Right lobe of liver (tissue), 6 donors: ENCODE measurements at regions not wholly inside any gene's neighbourhood (a gene's known extent, or its start where the extent isn't known, plus 50 kb on each side); places are given as distances from the start of the nearest gene placed in this dataset.

Experiments used
- ATAC-seq, 4 donors: fragments of 200-7000 bp; cut with Tn5 transposase; one replicate each; pipeline ENCODE4 v1.9.1; 2020; ENCODE audit warnings: mild to moderate bottlenecking in 4 of 4, moderate library complexity in 4 of 4
- DNase-seq, 3 donors: peaks; one replicate each; pipeline ENCODE4 v3.0.0-alpha.2; 2020
- H3K27ac ChIP-seq, 3 donors: fragments of 200-600 bp; one replicate each; pipeline ENCODE4 v1.8.0; 2022
- H3K27me3 ChIP-seq, 2 donors: fragments of 200-600 bp; one replicate each; pipeline ENCODE4 v1.8.0; 2022
- H3K36me3 ChIP-seq, 4 donors: fragments of 200-600 bp; sonication (generic) in 1 of 4; one replicate each; pipeline versions ENCODE4 v1.5.1 to v1.8.0; 2017 to 2022; ENCODE audit warnings: control low read depth in 1 of 4
- H3K4me1 ChIP-seq, 4 donors: fragments of 200-600 bp; sonication (generic) in 1 of 4; one replicate each; pipeline versions ENCODE4 v1.5.1 to v1.8.0; 2017 to 2022; ENCODE audit warnings: control low read depth in 1 of 4
- H3K4me3 ChIP-seq, 3 donors: fragments of 200-600 bp; one replicate each; pipeline ENCODE4 v1.8.0; 2022
- H3K9me3 ChIP-seq, 4 donors: fragments of 200-600 bp; sonication (generic) in 1 of 4; one replicate each; pipeline versions ENCODE4 v1.5.1 to v1.8.0; 2017 to 2022; ENCODE audit warnings: control low read depth in 1 of 4
- CTCF ChIP-seq, 4 donors: fragments of 200-600 bp in 3 of 4; fragments of 450-650 bp in 1 of 4; IDR thresholded peaks; one replicate each; pipeline versions ENCODE4 v1.5.1 to v1.8.0; 2016 to 2022; ENCODE audit warnings: antibody characterized with exemption in 4 of 4, mild to moderate bottlenecking in 2 of 4
- POLR2A ChIP-seq: fragments of 450-650 bp; IDR thresholded peaks from one replicate; pipeline ENCODE4 v1.6.1; 2017; ENCODE audit warnings: antibody characterized with exemption, mild to moderate bottlenecking
- WGBS: methylation state at CpG from one replicate; pipeline ENCODE4 v1.1.6; 2018; ENCODE audit warnings: low coverage, low lambda C conversion rate; ENCODE audit not compliant: insufficient coverage; ENCODE audit errors: missing lambda C conversion rate; 5-methylcytosine and 5-hydroxymethylcytosine counted together
- intact Hi-C, 2 donors: fragments of 100-400 bp; cut with DNase I; formaldehyde crosslinking; loops; one replicate each; pipeline versions ENCODE4 v1.11.2 to v1.14.1; 2022
- donor health status: DM: no; HTN: yes; CAD: no.
- donor health status: DM: no; HTN: no; CAD: no.
- donor health status: DM: no; HTN: no; CAD: no.
- donor health status: DM: no; HTN: yes; CAD: no.
- donor health status: DM: no; HTN: yes; CAD: no.

- DNase-seq (no peak), ATAC-seq (no peak)
- intact Hi-C loops: no loop called here
- no peaks in the 10 kb centered on the region for H3K36me3 ChIP-seq
- no peaks in the 10 kb centered on the region for H3K4me1 ChIP-seq
- no peak for TF ChIP-seq CTCF (IDR thresholded peaks at IDR 0.05)
- TF ChIP-seq POLR2A: no peak
- H3K27ac ChIP-seq: no peak overlapping the region
- no peak overlapping the region for H3K4me3 ChIP-seq
- H3K27me3 ChIP-seq: no peaks in the 10 kb centered on the region
- H3K9me3 ChIP-seq: no peaks in the 10 kb centered on the region
Observed at GRCh38 chr5:126104341-126104740, 318.9 kb upstream of the GRAMD2B start.

- H3K4me3 ChIP-seq: no peak overlapping the region
- intact Hi-C loops: no loop called here
- WGBS: 0% methylated on average over 1 of the region's 1 CpG
- H3K27me3 ChIP-seq: no peaks in the 10 kb centered on the region
- H3K36me3 ChIP-seq: no peaks in the 10 kb centered on the region
- DNase-seq: no peak
- H3K27ac ChIP-seq: no peak overlapping the region
- H3K9me3 ChIP-seq: no peaks in the 10 kb centered on the region
- TF ChIP-seq POLR2A (no peak), CTCF (IDR thresholded peaks at IDR 0.05) (no peak)
- H3K4me1 ChIP-seq: no peaks in the 10 kb centered on the region
- no peak for ATAC-seq
Observed at GRCh38 chr5:126104951-126105350, 318.3 kb upstream of the GRAMD2B start.

- Histone ChIP-seq H3K36me3 (no peaks in the 10 kb centered on the region), H3K4me1 (no peaks in the 10 kb centered on the region), H3K27me3 (no peaks in the 10 kb centered on the region), H3K4me3 (no peak overlapping the region), H3K9me3 (no peaks in the 10 kb centered on the region), H3K27ac (no peak overlapping the region)
- no peak for TF ChIP-seq CTCF (IDR thresholded peaks at IDR 0.05)
- no peak for TF ChIP-seq POLR2A
- intact Hi-C loops: no loop called here
- 62% methylated on average over 2 of the region's 3 CpGs for WGBS
- ATAC-seq (no peak), DNase-seq (no peak)
Observed at GRCh38 chr5:126106029-126106428, 317.2 kb upstream of the GRAMD2B start.

GRCh38 chr5:126107381-126107780 lies 315.8 kb upstream of the GRAMD2B start:
- WGBS: no CpG with 5 or more reads among the region's 2 CpGs
- Histone ChIP-seq H3K27me3 (no peaks in the 10 kb centered on the region), H3K27ac (no peak overlapping the region), H3K4me1 (no peaks in the 10 kb centered on the region), H3K36me3 (no peaks in the 10 kb centered on the region), H3K4me3 (no peak overlapping the region), H3K9me3 (no peaks in the 10 kb centered on the region)
- intact Hi-C loops: no loop called here
- ATAC-seq (no peak), DNase-seq (no peak)
- TF ChIP-seq CTCF (IDR thresholded peaks at IDR 0.05): no peak
- no peak for TF ChIP-seq POLR2A

GRCh38 chr5:126108470-126108869 lies 314.7 kb upstream of the GRAMD2B start:
- Histone ChIP-seq H3K27ac (no peak overlapping the region), H3K27me3 (no peaks in the 10 kb centered on the region), H3K4me3 (no peak overlapping the region), H3K4me1 (no peaks in the 10 kb centered on the region), H3K9me3 (no peaks in the 10 kb centered on the region), H3K36me3 (no peaks in the 10 kb centered on the region)
- WGBS: 58% methylated on average over 5 of the region's 5 CpGs
- ATAC-seq: no peak
- no peak for DNase-seq
- TF ChIP-seq POLR2A (no peak), CTCF (IDR thresholded peaks at IDR 0.05) (no peak)
- intact Hi-C loops: no loop called here
